CMK (cell line): ENCODE measurements at regions not wholly inside any gene's neighbourhood (a gene's known extent, or its start where the extent isn't known, plus 50 kb on each side); places are given as distances from the start of the nearest gene placed in this dataset.
"Not testable (repeated sequence)": the region's sequence is repeated elsewhere in the genome, so short reads cannot be mapped to it uniquely, and the experiment has no call there.

Experiments used
- DNase-seq: peaks from one replicate; pipeline ENCODE4 v3.0.0-alpha.2; 2010; ENCODE audit warnings: low read depth

DNA sequence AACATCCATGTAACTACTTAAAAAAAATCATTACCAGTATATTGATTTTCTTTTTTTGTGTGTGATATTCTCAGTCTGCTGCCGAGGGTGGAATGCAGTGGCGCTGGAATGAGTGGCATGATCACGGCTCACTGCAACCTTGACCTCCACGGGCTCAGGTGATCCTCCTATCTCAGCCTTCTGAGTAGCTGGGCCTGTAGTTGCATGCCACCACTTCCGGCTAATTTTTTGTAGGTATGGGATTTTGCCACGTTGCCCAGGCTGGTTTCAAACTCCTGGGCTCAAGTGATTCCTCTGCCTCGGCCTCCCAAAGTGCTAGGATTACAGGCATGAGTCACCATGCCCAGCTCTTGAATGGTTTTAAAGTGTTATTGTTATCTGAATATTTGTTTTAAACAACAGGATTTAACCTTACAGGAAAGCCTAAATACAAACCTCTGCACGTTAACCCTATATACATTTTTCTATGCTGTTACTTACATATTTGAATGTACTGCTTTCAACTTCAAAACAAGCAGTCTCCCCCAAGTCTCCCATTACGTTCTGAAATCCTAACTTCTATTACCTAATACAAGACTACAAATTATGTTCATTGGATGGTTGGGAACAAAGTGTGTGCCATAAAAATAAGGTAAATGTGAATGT, 61.7 kb downstream of the KPNA2 start:
- no peak for DNase-seq

DNA sequence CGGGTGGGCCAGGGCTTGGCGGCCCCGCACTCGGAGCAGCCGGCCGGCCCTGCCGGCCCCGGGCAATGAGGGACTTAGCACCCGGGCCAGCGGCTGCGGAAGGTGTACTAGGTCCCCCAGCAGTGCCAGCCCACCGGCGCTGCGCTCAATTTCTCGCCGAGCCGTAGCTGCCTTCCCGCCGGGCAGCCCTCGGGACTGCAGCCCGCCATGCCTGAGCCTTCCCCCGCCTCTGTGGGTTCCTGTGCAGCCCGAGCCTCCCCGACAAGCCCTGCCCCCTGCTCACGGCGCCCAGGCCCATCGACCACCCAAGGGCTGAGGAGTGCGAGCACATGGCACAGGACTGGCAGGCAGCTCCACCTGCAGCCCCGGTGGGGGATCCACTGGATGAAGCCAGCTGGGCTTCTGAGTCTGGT, 63.8 kb downstream of the KPNA2 start:
- DNase-seq = not testable (repeated sequence)

DNA sequence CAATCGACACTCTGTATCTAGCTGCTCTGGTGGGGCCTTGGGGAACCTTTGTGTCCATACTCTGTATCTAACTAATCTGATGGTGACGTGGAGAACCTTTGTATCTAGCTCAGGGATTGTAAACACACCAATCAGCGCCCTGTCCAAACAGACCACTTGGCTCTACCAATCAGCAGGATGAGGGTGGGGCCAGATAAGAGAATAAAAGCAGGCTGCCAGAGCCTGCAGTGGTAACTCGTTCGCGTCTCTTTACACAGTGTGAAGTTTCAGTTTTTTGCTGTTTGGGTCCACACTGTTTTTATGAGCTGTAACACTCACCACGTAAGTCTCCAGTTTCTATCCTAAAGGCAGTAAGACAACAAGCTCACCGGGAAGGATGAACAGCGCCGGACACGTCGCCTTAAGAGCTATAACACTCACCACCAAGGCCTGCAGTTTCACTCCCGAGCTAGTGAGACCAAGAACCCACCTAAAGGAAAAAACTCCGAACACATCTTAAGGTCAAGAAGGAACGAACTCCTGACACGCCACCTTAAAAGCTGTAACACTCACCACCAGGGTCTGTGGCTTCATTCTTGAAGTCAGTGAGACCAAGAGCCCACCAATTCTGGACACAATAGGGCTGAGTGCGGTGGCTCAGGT, 64.6 kb downstream of the KPNA2 start:
- no peak for DNase-seq

DNA sequence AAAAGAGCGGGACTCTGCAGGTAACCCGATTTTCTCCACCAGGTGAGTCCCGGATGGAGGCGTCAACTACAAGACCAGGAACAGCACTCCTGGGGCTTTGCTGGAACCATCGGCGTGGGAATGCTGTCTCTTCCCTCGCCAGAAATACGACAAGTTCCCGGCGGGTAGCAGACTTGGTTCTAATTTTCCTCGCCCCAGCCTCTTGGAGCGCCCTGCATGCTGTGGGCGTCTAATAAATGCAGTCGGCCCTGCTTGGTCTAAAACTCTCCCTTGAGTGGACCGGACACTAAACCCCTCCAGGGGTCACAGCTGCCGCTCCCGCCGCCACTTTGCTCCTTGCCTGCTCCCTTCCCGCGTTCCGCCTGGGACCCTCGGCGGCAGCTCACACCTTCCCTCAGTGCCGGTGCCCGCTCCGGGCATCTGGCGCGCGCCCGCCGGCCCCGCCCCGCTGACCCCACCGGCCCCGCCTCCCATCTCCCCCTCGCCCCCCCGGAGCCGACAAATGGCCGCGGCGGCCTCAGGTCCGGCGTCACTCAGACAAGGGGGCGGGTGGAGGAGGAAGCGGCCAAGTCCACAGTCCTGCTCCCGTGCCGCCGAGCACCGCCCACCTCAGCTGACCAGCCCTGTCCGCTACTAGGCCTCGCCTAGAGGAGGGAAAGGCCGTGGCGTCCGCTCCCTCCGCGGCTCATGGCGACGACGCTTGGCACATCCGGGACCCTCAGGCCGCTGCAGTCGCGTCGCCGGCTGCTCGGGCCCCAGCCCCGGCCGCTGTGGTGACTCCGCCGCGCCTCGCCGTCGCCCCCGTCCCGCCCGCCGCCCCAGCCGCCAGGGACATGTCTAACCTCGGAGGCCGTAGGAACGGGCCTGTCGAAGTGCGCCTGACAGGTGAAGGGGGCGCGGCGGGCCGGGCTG, 65.8 kb downstream of the KPNA2 start:
- peak; percentile 82 for DNase-seq

DNA sequence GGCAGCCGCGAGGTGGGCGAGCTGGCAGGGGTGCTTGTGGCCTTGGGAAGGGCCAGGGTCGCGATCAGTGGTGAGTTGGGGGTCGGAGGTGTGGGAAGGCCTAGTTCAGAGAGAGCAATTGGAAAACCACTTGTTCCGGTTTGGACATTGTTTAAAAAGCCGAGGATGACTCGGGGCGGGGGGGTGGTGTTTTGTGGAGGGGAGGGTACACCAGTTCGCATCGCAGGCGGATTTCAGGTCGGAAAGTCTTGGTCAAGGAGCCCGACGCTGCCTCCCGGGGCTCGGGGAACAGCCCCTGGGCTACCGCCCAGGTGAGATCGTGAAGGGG, 66.4 kb downstream of the KPNA2 start:
- no peak for DNase-seq

DNA sequence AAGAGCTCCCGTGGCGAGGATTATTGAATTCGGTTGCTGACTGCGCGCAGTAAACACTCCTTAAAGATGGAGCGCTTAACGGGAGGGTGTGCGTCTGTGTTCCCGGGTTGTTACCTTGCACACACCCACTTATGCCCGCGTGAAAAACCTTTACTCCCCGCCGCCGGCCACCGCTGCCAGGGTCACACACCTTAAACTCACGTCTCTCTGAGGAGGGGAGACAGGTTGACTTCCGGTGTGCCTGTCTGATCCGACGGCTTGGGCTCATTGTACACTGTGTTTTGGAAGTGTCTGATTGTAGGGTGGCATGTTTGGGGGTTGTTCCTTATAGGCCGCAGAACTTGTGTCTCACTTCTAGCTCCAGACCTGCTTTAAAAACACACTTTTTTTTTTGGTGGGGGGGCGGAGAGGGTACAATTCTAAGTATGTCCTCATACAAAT, 66.8 kb downstream of the KPNA2 start:
- no peak for DNase-seq

DNA sequence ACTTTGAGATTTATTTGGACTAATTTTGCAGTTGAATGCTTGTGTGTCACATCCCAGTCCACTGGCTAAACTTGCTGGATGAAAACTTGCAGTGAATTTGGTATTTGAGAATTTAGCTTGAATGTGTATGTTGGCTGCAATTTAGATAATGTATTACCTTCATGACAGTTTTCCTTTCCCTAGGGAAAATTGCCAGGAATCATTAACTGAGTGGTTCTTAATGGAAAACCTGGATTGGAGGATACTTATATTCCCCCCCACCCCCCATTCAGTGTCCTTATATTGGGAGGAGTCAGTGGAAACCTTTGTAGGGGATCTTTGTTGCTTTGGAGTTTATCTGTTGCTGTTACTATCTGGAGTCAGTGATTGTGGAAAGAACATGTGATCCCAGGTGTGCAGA, 67.6 kb downstream of the KPNA2 start:
- no peak for DNase-seq

DNA sequence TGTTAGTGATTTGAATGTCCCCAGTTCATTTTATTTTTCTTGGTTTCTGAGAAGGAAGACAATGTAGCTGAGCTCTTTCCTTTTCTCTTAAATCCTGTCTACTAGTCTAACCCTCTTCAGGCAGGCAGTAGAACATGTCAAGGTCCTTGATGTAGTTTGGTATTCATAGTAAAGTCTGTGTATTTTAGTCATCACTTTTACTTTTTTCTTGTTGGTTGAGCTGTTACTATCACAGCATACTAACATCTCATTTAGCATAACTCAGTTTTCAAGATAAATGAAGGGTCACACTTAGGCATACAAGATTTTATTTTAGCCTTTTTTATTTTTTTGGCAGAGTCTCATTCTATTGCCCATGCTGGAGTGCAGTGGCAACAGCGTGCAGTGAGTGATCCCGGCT, 70.5 kb downstream of the KPNA2 start:
- DNase-seq = no peak

DNA sequence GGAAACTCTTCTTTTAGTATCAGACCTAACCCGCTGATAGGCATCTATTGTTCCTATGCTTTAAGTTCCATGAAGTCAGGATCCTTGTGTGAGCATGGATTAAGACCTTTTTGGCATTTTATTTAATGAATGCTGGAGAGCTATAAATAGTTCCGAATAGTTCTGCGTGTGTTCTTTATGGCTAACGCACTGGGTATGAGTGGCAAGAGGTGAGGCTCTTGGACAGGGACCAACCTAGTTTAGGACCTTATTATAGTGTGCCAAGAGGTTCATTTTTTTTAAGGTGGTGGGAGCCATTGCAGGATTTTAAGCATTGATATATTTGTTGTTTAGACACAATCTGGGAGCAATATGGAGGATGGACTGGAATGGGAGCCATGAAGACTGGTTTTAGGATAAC, 71.8 kb downstream of the KPNA2 start:
- DNase-seq = no peak

DNA sequence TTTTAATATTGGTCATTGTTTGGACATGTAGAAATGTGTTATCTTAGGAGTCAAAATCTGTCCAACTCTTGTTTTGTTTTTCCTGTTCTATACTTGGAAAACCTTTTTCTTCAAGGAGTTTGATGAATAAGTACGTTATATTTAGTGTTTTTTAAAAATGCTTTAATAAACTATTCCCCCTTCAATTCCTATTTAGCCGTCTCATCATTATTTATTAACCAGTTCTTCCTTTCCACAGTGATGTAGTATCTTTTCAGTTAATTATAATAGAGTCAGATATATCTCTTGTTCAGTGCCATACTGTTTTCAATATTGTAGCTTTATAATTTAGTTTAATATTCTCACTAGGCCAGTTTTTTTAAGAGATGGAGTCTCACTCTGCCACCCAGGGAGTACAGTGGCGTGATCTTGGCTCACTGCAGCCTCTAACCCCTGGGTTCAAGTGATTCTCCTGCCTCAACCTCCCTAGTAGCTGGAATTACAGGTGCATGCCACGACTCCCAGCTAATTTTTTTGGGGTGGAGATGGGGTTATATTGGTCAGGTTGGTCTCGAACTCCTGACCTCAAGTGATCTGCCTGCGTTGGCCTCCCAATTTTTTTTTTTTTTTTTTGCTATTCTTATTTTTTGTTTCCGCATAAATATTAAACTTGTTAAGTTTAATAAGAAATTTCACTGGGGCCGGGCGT, 72.9 kb downstream of the KPNA2 start:
- DNase-seq = no peak

DNA sequence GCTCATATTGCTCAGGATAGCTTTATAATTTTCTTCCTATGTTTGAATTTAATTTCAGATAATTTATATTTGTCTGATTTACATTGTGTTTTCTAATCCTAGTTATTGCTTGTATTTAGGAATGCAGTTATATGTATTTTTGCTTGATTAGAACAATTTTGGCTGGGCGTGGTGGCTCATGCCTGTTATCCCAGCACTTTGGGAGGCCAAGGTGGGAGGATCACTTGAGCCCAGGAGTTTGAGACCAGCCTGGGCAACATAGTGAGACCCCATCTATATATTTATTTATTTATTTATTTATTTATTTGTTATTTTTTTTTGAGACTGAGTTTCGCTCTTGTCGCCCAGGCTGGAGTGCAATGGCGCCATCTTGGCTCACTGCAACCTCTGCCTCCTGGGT, 73.9 kb downstream of the KPNA2 start:
- not testable (repeated sequence) for DNase-seq

DNA sequence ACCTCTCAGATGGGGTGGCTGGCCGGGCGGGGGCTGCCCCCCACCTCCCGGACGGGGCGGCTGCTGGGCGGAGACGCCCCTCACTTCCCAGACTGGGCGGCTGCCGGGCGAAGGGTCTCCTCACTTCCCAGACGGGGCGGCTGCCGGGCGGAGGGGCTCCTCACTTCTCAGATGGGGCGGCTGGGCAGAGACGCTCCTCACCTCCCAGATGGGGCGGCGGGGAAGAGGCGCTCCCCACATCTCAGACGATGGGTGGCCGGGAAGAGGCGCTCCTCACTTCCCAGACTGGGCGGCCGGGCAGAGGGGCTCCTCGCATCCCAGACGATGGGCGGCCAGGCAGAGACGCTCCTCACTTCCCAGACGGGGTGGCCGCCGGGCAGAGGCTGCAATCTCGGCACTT, 80.7 kb downstream of the KPNA2 start:
- DNase-seq = not testable (repeated sequence)

DNA sequence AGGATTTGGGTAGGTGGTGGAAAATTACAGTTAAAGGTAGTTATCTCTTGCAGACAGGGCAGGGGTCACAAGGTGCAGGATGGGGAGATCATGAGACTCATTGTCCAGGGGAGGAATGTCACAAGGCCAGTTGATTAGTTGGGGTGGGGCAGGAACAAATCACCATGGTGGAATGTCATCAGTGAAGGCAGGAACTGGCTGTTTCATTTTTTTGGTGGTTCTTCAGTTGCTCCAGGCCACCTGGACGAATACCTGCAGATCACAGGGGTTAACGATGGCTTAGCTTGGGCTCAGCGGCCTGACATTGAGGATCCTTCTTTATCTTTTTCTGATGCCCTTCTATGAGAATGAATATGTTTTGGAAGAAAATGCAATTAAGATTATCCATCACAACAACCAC, 87.1 kb downstream of the KPNA2 start:
- DNase-seq = no peak

DNA sequence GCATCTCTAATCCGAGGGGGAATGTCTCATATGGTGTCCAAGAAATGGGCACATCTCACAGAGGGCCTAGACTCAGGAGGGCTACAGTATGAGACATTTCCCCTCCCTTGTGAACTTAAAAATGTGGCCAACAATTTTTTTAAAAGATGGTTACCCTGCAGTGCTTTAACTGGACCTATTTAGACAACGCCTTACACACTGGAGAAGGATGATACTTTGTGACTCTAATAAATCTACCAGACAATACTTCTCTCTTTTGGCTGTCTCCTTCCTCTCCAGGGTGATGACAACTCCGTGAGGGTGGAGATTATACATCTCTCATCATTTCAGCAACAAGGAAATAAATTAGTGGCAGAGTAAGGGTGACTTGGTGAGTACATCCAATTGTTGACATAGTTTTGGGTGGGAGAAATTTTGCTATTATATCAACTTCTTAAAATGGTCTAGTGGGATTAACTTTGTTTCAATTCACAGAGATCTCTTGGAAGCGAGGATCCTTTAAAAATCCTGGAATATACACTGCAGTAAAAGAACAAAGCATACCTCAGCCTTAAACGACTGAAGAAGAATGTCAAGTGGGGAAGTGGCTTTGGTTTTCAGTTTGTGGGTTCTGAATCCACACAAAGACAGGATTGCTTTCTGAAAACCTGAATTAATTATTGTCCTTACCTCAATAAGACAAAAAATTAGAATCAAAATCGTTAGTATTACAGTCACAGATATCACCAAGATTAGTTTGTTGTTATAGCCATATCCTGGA, 89.8 kb downstream of the KPNA2 start:
- no peak for DNase-seq

DNA sequence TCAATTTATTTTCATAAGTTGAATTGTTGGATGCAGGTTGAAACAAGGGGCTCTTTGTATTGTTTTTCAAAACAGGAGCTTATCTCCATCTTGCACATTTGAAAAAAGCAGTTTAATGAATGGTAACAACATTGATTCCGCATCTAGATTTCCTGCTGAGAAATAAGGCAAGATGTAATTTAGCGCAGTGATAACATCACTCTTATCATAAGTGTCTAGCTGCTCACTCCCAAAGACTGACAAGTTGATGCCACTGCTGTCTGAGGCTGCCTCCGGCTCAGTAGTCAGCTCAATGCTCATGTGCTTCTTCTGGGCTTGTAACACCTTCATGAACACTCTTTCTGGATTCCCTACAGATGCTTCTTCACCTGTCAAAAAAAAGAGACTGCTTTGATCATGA, 92.4 kb downstream of the KPNA2 start:
- DNase-seq = no peak

DNA sequence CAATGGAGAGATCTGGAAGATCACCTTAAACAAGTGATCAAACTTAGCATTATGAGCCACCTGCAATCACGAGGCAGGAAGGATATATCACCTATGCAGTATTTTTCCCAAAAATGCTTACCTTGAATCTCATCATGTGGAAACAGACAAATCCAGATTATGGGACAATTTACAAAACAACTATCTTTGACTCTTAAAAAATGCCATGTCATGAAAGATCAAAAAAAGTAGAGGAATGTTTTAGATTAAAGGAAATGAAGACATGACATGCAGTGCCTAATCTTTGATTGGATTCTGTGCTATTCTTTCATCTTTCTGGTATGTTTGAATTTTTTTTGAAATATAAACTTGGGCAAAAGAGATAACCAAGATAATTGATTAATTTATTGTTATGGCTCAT, 95.9 kb downstream of the KPNA2 start:
- DNase-seq = no peak

DNA sequence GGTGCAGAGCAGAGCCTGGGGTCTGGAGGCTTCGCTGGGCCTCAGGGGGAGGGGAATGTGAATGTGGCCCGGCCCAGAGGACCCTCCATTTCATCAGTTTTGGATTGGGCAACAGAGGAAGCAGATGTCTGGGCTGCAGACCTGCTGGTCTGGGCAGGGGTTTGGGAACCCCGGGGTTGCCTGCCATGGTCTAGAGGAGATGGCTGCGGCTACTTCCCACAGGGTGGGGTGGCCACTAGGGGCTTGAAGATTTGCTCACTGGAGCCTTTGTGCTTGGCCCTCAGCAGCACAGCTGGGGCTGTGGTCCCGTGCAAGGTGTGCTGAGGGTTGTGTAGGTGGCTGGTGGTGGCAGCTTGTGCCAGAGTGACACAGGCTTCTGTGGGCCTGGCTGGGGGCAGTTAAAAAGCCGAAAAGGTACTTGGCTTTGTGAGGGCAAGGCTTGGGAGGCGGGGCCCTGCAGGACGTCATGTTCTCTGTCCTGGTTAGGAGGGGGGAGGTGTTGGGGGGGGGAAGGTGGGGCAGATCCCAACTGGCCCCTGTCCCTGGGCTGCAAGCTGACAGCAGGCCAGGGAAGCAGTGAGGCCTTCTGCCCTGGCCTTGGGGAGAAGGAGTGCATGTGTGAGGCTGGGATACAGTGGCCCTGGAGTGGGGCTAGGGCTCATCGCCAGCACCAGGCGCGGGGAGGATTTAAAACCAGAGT, 98.0 kb downstream of the KPNA2 start:
- DNase-seq = no peak

DNA sequence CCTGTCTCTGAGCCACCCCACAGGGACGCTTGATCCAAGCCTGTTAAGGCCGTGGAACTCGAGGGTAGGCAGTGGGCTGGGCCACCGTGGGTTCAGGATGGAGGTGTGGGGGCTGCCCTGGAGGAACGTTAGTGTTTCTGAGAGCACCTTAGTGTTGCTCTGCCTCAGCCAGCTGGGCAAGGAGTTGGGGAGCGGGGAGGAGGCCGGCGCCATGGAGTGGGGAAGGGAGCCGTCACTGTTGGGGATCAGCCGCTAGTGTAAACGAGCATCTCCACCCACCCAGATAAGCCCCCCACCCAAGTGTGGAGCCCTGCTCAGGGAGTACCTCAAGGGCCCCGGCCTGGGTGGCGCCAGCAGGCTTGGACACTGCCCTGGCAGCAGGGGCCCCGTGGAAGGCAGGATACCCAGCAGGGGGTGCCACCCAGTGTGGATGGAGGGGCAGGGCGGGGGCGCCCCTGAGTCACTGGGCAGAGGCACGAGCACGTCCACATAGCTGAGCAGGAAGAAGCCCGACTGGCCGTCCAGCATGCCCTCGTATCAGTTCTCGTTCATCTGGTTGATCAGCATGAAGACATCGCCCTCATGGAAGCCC, 98.6 kb downstream of the KPNA2 start:
- DNase-seq = no peak

DNA sequence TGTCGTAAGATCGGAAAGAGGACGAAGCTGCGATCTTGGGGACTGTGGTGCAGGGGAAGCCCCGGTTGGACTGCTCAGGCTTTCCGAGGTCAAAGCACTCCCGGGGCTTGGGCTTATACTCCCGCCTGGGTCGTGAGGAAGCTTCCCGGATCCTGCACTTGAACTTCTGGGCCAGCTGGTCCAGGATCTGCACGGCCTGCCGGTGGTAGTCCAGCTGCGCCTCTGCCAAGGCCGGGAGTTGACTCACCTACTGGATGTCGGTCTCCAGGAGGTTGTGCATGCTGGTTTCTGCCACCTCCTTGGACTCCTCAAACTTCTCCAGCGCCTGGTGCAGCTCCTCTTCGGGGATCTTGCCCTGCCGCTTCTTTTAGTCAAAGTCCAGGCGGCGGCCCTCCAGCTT, 99.2 kb downstream of the KPNA2 start:
- DNase-seq = no peak

DNA sequence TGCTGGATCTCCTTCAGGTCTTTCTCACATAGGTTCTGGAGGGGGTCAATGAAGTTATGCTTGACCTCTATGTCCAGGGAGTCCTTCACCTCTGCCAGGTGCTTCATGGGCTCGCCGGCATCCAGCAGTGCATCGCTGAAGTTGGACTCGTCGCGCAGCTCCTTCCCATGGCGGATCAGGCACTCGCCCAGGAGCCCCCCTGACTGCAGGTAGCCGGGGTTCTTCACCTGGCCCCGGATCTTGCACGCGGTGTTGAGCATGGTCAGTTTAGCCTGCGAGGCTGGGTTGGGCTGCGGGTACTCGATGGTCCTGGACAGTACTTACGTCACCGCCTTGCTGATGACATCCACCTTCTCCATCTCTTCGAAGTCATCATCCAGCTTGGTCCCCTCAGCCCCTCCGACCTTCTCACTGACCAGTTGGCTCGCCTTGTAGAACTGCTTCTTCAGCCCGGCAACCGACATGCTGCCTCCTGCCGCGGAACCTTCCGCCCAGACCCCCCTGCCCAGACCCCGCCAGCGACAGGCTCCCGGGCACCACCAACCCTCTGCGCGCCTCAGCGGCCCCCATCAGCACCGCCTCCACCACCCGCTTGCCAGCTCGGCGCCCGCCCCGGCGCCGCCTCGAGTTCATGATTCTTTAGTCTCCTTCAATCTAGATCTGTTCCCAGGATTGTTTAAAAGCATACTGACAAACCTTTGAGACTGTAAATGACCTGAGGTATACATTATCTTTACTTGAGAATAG, 99.8 kb downstream of the KPNA2 start:
- no peak for DNase-seq
